Testis (tissue), 2 donors: ENCODE measurements at regions not wholly inside any gene's neighbourhood (a gene's known extent, or its start where the extent isn't known, plus 50 kb on each side); places are given as distances from the start of the nearest gene placed in this dataset.
A peak's percentile ranks its signal among the peaks of the same experiment; 100 is the strongest.

ENCODE experiments used
- DNase-seq: peaks from one replicate; pipeline ENCODE4 v3.0.0-alpha.2; 2019
- H3K27ac ChIP-seq, 2 donors: fragments of 200-600 bp; sonication (generic); one replicate each; pipeline ENCODE4 v1.5.1; 2019
- H3K27me3 ChIP-seq: fragments of 200-600 bp; sonication (generic); one replicate; pipeline ENCODE4 v1.5.1; 2019
- H3K36me3 ChIP-seq: fragments of 200-600 bp; sonication (generic); one replicate; pipeline ENCODE4 v1.5.1; 2017; ENCODE audit warnings: low read depth; ENCODE audit errors: missing control alignments
- H3K4me1 ChIP-seq: fragments of 200-600 bp; sonication (generic); one replicate; pipeline ENCODE4 v1.5.1; 2019
- H3K4me3 ChIP-seq, 2 donors: fragments of 200-600 bp; sonication (generic); one replicate each; pipeline ENCODE4 v1.5.1; 2017 to 2019
- H3K9me3 ChIP-seq: fragments of 200-600 bp; sonication (generic); one replicate; pipeline ENCODE4 v1.5.1; 2017
- POLR2A ChIP-seq: fragments of 450-650 bp; IDR thresholded peaks from one replicate; pipeline ENCODE4 v1.6.1; 2017; ENCODE audit warnings: antibody characterized with exemption, mild to moderate bottlenecking, moderate library complexity
- WGBS, 2 donors: methylation state at CpG; one replicate each; pipeline ENCODE4 v1.1.5; 2018; 5-methylcytosine and 5-hydroxymethylcytosine counted together
- intact Hi-C: fragments of 100-400 bp; cut with DNase I; formaldehyde crosslinking; loops from one replicate; pipeline ENCODE4 v1.15.1; 2023; ENCODE audit warnings: low total_unique reads
- TF ChIP-seq, protein P1 (sequence below), 3 experiments: fragments of 450-650 bp in 2 of 3; fragments of 200-600 bp in 1 of 3; sonication (generic) in 1 of 3; IDR thresholded peaks; one replicate each; pipeline ENCODE4 v1.5.1; 2016 to 2019; ENCODE audit warnings: antibody characterized with exemption in 3 of 3, mild to moderate bottlenecking in 2 of 3, moderate library complexity in 1 of 3

- H3K36me3 ChIP-seq, result no peaks in the 10 kb centered on the region
- WGBS, 2 donors, result 92 to 96% methylated on average over 1 of the region's 1 CpG
- H3K27me3 ChIP-seq, result no peaks in the 10 kb centered on the region
- H3K4me1 ChIP-seq, result peaks cover 5% of the 10 kb centered on the region
- H3K4me3 ChIP-seq, result no peak overlapping the region
- H3K9me3 ChIP-seq, result no peaks in the 10 kb centered on the region
- intact Hi-C loops, result no loop called here
- no peak for DNase-seq
- H3K27ac ChIP-seq, result no peak overlapping the region
- TF ChIP-seq POLR2A, result no peak
- TF ChIP-seq, protein P1, sequence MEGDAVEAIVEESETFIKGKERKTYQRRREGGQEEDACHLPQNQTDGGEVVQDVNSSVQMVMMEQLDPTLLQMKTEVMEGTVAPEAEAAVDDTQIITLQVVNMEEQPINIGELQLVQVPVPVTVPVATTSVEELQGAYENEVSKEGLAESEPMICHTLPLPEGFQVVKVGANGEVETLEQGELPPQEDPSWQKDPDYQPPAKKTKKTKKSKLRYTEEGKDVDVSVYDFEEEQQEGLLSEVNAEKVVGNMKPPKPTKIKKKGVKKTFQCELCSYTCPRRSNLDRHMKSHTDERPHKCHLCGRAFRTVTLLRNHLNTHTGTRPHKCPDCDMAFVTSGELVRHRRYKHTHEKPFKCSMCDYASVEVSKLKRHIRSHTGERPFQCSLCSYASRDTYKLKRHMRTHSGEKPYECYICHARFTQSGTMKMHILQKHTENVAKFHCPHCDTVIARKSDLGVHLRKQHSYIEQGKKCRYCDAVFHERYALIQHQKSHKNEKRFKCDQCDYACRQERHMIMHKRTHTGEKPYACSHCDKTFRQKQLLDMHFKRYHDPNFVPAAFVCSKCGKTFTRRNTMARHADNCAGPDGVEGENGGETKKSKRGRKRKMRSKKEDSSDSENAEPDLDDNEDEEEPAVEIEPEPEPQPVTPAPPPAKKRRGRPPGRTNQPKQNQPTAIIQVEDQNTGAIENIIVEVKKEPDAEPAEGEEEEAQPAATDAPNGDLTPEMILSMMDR (IDR thresholded peaks at IDR 0.05), result no peak
These were observed 111.6 kb upstream of the EYA4 start for GRCh38 chr6:133129556-133129955.

GRCh38 chr6:133130863-133131262, 110.3 kb upstream of the EYA4 start:
- H3K36me3 ChIP-seq, result no peaks in the 10 kb centered on the region
- no peak overlapping the region for H3K27ac ChIP-seq
- 64 to 68% methylated on average over 2 of the region's 2 CpGs for WGBS, 2 donors
- H3K27me3 ChIP-seq, result no peaks in the 10 kb centered on the region
- H3K4me1 ChIP-seq, result peaks cover 5% of the 10 kb centered on the region
- TF ChIP-seq POLR2A, result no peak
- TF ChIP-seq, protein P1 (IDR thresholded peaks at IDR 0.05), result no peak
- intact Hi-C loops, result no loop called here
- DNase-seq, result peak; percentile 20
- no peak overlapping the region for H3K4me3 ChIP-seq
- H3K9me3 ChIP-seq, result no peaks in the 10 kb centered on the region

GRCh38 chr6:133131621-133132465, 109.3 kb upstream of the EYA4 start:
- no peak for TF ChIP-seq POLR2A
- TF ChIP-seq, protein P1 (IDR thresholded peaks at IDR 0.05), result no peak
- Histone ChIP-seq H3K27me3 (no peaks in the 10 kb centered on the region), H3K27ac (no peak overlapping the region), H3K4me1 (peaks cover 5% of the 10 kb centered on the region), H3K9me3 (no peaks in the 10 kb centered on the region), H3K4me3 (no peak overlapping the region), H3K36me3 (no peaks in the 10 kb centered on the region)
- no peak for DNase-seq
- WGBS, 2 donors, result 52 to 62% methylated on average over 10 of the region's 10 CpGs
- intact Hi-C loops, result no loop called here

DNA sequence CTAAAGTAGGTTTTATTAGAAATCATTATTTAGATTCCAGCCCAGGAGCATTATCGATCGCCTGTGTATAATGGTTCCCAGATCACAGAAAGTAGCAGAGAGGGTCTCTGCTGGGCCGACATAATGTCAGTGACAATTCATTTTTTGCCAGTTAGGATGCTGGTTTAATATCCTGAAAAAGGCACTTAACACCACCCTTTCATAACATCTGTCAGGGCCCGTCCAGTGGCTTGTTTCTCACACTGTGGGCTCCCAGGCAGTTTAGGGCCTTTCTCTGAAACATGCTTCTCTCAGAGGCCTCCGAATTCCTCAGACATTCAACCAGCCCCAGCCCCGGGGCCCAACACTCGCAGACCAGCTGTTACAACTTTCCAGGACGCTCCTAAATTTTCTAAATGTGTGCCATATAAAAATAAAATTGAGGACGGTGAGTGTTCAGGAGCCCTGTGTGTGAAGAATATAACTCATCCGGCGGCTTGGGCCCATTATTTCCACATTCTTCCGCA, 108.6 kb upstream of the EYA4 start:
- Histone ChIP-seq H3K4me3 (no peak overlapping the region), H3K9me3 (no peaks in the 10 kb centered on the region), H3K36me3 (no peaks in the 10 kb centered on the region), H3K27ac (no peak overlapping the region), H3K4me1 (peaks cover 5% of the 10 kb centered on the region), H3K27me3 (no peaks in the 10 kb centered on the region)
- no peak for DNase-seq
- intact Hi-C loops, result no loop called here
- WGBS, 2 donors, result 60 to 74% methylated on average over 12 of the region's 12 CpGs
- no peak for TF ChIP-seq POLR2A
- TF ChIP-seq, protein P1 (IDR thresholded peaks at IDR 0.05), result no peak
